ENCODE measurements at regions not wholly inside any gene's neighbourhood (a gene's known extent, or its start where the extent isn't known, plus 50 kb on each side); places are given as distances from the start of the nearest gene placed in this dataset.

- no peak for TF ChIP-seq CTCF (IDR thresholded peaks at IDR 0.05)
- no peak for TF ChIP-seq POLR2A (IDR thresholded peaks at IDR 0.05)
Measured at GRCh38 chr18:78650926-78651325, 328.7 kb upstream of the SALL3 start.

Measured in heart left ventricle (tissue), 13 donors.